Breast epithelium (tissue), 4 donors: ENCODE measurements at regions not wholly inside any gene's neighbourhood (a gene's known extent, or its start where the extent isn't known, plus 50 kb on each side); places are given as distances from the start of the nearest gene placed in this dataset.

Experiments
- DNase-seq, 2 donors: peaks; one replicate each; pipeline ENCODE4 v3.0.0-alpha.2; 2019; ENCODE audit warnings: low spot score in 2 of 2
- H3K27ac ChIP-seq, 2 donors: fragments of 200-600 bp; sonication (generic) in 1 of 2; one replicate each; pipeline ENCODE4 v1.5.1; 2016 to 2019; ENCODE audit warnings: mild to moderate bottlenecking in 1 of 2
- H3K27me3 ChIP-seq, 2 donors: fragments of 200-600 bp; sonication (generic) in 1 of 2; one replicate each; pipeline versions ENCODE4 v1.5.1 to v1.6.0; 2017 to 2019; ENCODE audit warnings: control low read depth in 1 of 2, mild to moderate bottlenecking in 1 of 2
- H3K36me3 ChIP-seq: fragments of 200-600 bp; one replicate; pipeline ENCODE4 v1.5.1; 2019
- H3K4me1 ChIP-seq, 2 donors: fragments of 200-600 bp; sonication (generic); one replicate each; pipeline ENCODE4 v1.5.1; 2016 to 2019; ENCODE audit warnings: control low read depth in 1 of 2
- H3K4me3 ChIP-seq, 3 donors: fragments of 200-600 bp; sonication (generic); 1 replicate in 2 of 3; 2 replicates in 1 of 3; pipeline ENCODE4 v1.5.1; 2016 to 2019; ENCODE audit warnings: mild to moderate bottlenecking in 3 of 3, moderate library complexity in 2 of 3
- H3K9me3 ChIP-seq, 2 donors: fragments of 200-600 bp; sonication (generic) in 1 of 2; one replicate each; pipeline ENCODE4 v1.5.1; 2016 to 2019; ENCODE audit warnings: control low read depth in 1 of 2
- CTCF ChIP-seq, 3 donors: fragments of 450-650 bp; IDR thresholded peaks; one replicate each; pipeline ENCODE4 v1.5.1; 2016 to 2017; ENCODE audit warnings: antibody characterized with exemption in 3 of 3, mild to moderate bottlenecking in 3 of 3, moderate library complexity in 3 of 3
- POLR2A ChIP-seq: fragments of 450-650 bp; IDR thresholded peaks from one replicate; pipeline ENCODE4 v1.6.1; 2016; ENCODE audit warnings: antibody characterized with exemption, mild to moderate bottlenecking, moderate library complexity
- POLR2AphosphoS5 ChIP-seq, 3 donors: sonication (generic); formaldehyde crosslinking; IDR thresholded peaks; one replicate each; pipeline ENCODE4 v1.6.1; 2017; ENCODE audit warnings: antibody characterized with exemption in 3 of 3
- intact Hi-C: fragments of 100-400 bp; cut with DNase I; formaldehyde crosslinking; loops from one replicate; pipeline ENCODE4 v1.15.1; 2023; ENCODE audit warnings: low total_unique reads

DNA sequence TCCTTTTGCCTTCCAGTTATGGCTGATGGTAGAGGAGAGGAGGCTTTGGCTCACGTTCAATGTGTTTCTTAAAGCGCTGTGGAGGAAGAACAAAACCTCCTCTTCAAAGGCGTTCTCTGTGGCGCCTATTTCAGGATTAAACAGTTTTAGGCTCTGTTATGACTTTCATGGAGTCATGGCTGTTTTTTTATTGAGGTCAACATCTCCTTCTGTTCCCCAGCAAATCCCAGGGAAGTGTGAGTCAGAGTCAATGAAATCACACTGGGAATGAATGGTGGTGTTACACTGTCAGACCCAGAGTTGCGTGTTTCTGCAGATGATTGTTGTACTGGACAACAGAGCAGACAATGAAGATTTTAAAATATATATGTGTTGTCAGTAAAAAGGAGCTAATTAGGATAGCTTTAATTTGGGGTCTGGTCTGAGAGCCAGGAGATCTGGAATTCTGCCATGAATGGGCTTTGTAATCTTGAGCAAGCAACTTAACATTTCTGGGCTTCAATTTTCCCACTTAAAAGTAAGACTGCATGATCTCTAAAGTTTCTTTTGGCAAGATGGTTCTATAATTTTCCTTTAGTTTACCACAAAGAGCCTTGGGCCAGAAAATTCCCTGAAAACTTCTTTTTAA, 240.7 kb downstream of the CSNK1G3 start:
- Histone ChIP-seq H3K4me1 (no peaks in the 10 kb centered on the region), H3K27me3 (no peaks in the 10 kb centered on the region), H3K9me3 (no peaks in the 10 kb centered on the region), H3K4me3 (no peak overlapping the region), H3K27ac (no peak overlapping the region), H3K36me3 (no peaks in the 10 kb centered on the region)
- no peak for DNase-seq
- intact Hi-C loops = no loop called here
- no peak for TF ChIP-seq POLR2AphosphoS5 (IDR thresholded peaks at IDR 0.05)
- TF ChIP-seq POLR2A = no peak
- TF ChIP-seq CTCF (IDR thresholded peaks at IDR 0.05) = no peak

GRCh38 chr5:123751670-123752069, 239.7 kb downstream of the CSNK1G3 start:
- no peaks in the 10 kb centered on the region for H3K27me3 ChIP-seq
- TF ChIP-seq POLR2AphosphoS5 (IDR thresholded peaks at IDR 0.05) (no peak), CTCF (IDR thresholded peaks at IDR 0.05) (no peak), POLR2A (no peak)
- no peaks in the 10 kb centered on the region for H3K4me1 ChIP-seq
- no peaks in the 10 kb centered on the region for H3K36me3 ChIP-seq
- H3K4me3 ChIP-seq = no peak overlapping the region
- no peaks in the 10 kb centered on the region for H3K9me3 ChIP-seq
- intact Hi-C loops = no loop called here
- H3K27ac ChIP-seq = no peak overlapping the region
- no peak for DNase-seq

DNA sequence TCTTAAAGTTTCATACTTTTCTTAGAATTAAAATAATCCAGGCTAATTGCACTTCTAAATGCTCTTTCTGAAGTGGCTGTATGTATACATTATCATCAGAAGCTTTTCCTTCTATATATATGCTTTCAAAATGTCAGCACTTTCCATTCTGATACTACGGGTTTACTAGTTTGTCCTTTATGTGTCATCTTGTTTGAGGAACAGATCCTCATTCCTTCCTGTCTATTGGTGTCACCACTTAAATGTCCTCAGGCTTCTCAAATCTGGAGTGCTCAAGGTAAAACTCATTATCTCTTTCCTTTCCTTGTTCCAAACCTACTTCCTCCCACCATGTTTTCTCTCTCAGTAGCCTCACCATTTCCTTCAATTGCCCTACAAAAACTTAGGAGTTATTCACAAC, 236.3 kb downstream of the CSNK1G3 start:
- Histone ChIP-seq H3K4me3 (no peak overlapping the region), H3K36me3 (no peaks in the 10 kb centered on the region), H3K27ac (no peak overlapping the region), H3K27me3 (no peaks in the 10 kb centered on the region), H3K9me3 (no peaks in the 10 kb centered on the region), H3K4me1 (no peaks in the 10 kb centered on the region)
- no peak for DNase-seq
- intact Hi-C loops = no loop called here
- TF ChIP-seq POLR2AphosphoS5 (IDR thresholded peaks at IDR 0.05) (no peak), CTCF (IDR thresholded peaks at IDR 0.05) (no peak), POLR2A (no peak)

DNA sequence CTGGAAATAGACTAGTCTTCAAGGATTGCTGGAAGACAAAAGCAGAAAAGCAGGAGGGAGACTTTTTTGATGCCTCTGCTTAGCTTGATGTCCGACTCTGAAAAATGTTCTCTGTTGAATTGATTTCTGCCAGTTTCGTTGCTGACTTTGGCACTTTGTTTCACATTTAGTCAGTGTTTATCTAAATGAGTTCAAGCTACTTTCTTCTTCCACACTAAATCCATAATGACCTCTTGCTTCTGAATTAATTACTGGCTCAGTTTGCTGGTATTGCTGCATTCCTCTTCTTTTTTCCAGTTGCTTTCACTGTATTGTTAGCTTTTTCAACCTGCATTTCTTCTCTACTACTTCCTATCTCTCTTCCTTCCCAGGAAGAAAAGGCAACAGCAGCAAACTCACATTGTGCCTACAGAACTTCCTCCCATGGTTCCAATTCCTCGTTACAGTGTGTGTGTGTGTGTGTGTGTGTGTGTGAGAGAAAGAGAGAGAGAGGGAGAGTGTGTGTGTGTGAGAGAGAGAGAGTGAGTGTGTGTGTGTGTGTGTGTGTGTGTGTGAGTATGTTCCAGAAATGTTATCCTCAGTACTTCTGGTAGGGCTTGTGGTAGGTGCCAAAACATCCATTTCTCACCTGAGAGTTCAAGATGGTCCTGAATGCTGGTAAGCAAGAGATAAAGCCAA, 234.8 kb downstream of the CSNK1G3 start:
- TF ChIP-seq CTCF (IDR thresholded peaks at IDR 0.05) = no peak
- no peak for TF ChIP-seq POLR2AphosphoS5 (IDR thresholded peaks at IDR 0.05)
- no peak for TF ChIP-seq POLR2A
- Histone ChIP-seq H3K27me3 (no peaks in the 10 kb centered on the region), H3K4me1 (no peaks in the 10 kb centered on the region), H3K27ac (no peak overlapping the region), H3K4me3 (no peak overlapping the region), H3K9me3 (no peaks in the 10 kb centered on the region), H3K36me3 (no peaks in the 10 kb centered on the region)
- DNase-seq = no peak
- intact Hi-C loops = no loop called here

GRCh38 chr5:123743990-123744583, 232.1 kb downstream of the CSNK1G3 start:
- H3K36me3 ChIP-seq = no peaks in the 10 kb centered on the region
- no peaks in the 10 kb centered on the region for H3K4me1 ChIP-seq
- no peak overlapping the region for H3K27ac ChIP-seq
- intact Hi-C loops = no loop called here
- no peak overlapping the region for H3K4me3 ChIP-seq
- TF ChIP-seq POLR2AphosphoS5 (IDR thresholded peaks at IDR 0.05) = no peak
- no peak for TF ChIP-seq POLR2A
- no peak for TF ChIP-seq CTCF (IDR thresholded peaks at IDR 0.05)
- no peaks in the 10 kb centered on the region for H3K27me3 ChIP-seq
- no peaks in the 10 kb centered on the region for H3K9me3 ChIP-seq
- DNase-seq = no peak
